T-helper 17 cell (primary cell): ENCODE measurements at regions not wholly inside any gene's neighbourhood (a gene's known extent, or its start where the extent isn't known, plus 50 kb on each side); places are given as distances from the start of the nearest gene placed in this dataset.

ENCODE experiments used
- ATAC-seq: fragments of 150-1000 bp; cut with Tn5 transposase; 2 replicates; pipeline ENCODE4 v1.10.0; 2021; ENCODE audit warnings: mild to moderate bottlenecking, moderate library complexity
- DNase-seq, 3 donors: peaks; one replicate each; pipeline versions ENCODE4 v3.0.0 to v3.0.0-alpha.2; 2020 to 2021
- H3K9me3 ChIP-seq: one replicate; pipeline ENCODE4 v1.7.0; 2013; ENCODE audit warnings: low read length, mild to moderate bottlenecking; ENCODE audit not compliant: control insufficient read depth, poor library complexity, severe bottlenecking
- H3K27ac Mint-ChIP-seq: one replicate; pipeline ENCODE4 v1.8.0; 2022; ENCODE audit warnings: mild to moderate bottlenecking, moderate library complexity, mixed read lengths
- H3K27me3 Mint-ChIP-seq: one replicate; pipeline ENCODE4 v1.8.0; 2022; ENCODE audit warnings: mixed read lengths
- H3K36me3 Mint-ChIP-seq: one replicate; pipeline ENCODE4 v1.8.0; 2022; ENCODE audit warnings: low read depth, mixed read lengths
- H3K4me1 Mint-ChIP-seq: one replicate; pipeline ENCODE4 v1.8.0; 2022; ENCODE audit warnings: mild to moderate bottlenecking, mixed read lengths
- H3K4me3 Mint-ChIP-seq: one replicate; pipeline ENCODE4 v1.8.0; 2022; ENCODE audit warnings: mild to moderate bottlenecking, moderate library complexity, mixed read lengths

DNA sequence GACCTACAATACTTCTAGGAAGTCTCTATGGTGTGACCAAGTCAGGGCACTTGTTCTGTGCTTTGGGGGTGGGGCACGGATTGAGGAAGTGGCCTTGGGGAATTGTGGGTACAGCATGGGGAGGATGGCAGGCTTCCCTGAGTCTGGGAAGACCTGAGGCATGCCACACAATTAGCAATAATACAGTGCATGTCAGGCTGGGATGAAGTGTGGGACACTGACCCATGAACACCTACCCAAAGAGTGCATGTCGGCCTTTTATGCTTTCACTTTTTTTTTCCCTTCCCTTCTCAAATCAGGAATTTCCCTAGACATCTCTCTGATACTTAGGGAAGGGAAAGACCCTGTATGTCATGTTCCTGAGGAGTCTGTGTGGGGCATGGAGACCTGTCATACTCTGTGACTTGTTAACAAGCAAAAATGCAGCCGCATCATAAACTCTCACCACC, 146.4 kb downstream of the PALM2AKAP2 start:
- Mint-ChIP-seq H3K4me1 (peaks cover 3% of the 10 kb centered on the region), H3K27me3 (peaks cover 4% of the 10 kb centered on the region), H3K27ac (no peak overlapping the region), H3K4me3 (no peak overlapping the region), H3K36me3 (peaks cover 1% of the 10 kb centered on the region)
- ATAC-seq (no peak), DNase-seq (no peak)
- no peaks in the 10 kb centered on the region for H3K9me3 ChIP-seq

DNA sequence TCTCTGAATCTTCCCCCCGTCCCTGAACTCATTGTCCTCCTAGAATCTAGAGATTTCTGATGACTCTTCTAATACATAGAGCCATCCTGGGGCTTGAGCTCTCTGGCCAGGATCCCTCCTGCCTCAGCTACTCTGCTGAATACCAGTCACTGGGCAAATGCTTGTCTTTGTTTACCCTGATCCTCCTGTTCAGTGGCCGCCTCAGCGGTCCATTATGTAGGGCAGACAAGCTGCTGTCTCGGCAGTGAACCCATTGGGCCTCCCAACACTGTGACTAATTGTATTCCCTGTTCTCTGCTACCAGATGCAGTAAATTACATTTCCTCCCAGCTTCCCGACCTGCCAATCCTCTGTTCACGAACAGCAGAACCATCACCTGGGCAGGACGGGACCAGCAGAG, 151.6 kb downstream of the PALM2AKAP2 start:
- H3K4me1 Mint-ChIP-seq = peaks cover 8% of the 10 kb centered on the region
- no peak overlapping the region for H3K4me3 Mint-ChIP-seq
- H3K9me3 ChIP-seq = no peaks in the 10 kb centered on the region
- no peak overlapping the region for H3K27ac Mint-ChIP-seq
- H3K27me3 Mint-ChIP-seq = no peaks in the 10 kb centered on the region
- no peak for DNase-seq
- no peaks in the 10 kb centered on the region for H3K36me3 Mint-ChIP-seq
- no peak for ATAC-seq

DNA sequence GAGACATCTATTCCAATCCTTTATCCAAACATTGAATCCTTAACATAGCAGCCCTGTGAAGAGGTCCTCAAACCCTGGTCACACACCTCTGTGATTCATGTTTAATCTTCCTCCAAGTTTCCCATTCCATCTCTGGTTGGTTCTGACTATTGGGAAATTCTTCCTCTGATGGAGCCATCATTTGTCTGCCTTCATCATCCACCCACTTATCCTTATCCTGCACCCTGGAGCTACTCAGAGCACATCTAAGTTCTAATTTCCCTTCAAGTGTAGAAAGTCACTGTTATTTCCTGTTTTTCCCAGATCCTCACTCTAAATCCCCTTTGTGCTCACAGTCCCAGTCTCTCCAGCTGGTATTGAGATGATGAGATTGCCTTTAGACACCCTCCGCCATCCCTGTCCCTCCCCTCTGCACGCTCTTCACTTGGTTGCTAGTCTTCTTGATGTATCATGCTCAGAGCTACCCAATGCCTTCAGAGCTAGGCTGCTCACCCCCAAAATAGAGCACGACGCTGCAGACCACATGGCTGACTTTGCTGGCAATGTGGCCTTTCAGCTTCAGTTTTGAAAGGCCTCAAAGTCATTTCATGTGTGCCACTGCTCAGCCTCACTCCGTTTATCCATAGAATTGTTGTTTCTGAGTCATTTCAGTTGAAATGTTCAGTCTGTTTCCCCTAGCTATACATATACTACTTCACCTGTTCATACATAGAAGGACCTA, 154.3 kb downstream of the PALM2AKAP2 start:
- Mint-ChIP-seq H3K36me3 (peaks cover 2% of the 10 kb centered on the region), H3K4me3 (no peak overlapping the region), H3K27ac (no peak overlapping the region), H3K4me1 (peaks cover 15% of the 10 kb centered on the region), H3K27me3 (no peaks in the 10 kb centered on the region)
- H3K9me3 ChIP-seq = no peaks in the 10 kb centered on the region
- DNase-seq (no peak), ATAC-seq (no peak)

DNA sequence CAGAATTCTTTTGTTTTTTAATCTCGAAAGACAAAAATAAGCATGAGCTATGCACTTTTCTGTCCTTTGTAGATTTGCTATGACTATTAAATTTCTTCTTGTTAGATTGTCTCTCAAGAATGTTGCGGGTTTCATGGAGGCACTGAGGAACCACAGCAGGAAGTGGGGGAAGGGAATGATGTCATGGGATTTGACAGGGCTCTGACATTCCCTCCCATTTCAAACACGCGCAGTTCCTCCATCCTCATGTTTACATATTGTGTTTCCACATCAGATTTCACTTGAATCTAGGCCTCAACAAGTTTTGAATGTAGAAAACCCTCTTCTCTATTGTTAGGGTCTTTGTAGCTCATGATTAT, 154.8 kb downstream of the PALM2AKAP2 start:
- Mint-ChIP-seq H3K4me3 (no peak overlapping the region), H3K27ac (no peak overlapping the region), H3K36me3 (peaks cover 2% of the 10 kb centered on the region), H3K27me3 (no peaks in the 10 kb centered on the region), H3K4me1 (peaks cover 15% of the 10 kb centered on the region)
- H3K9me3 ChIP-seq = no peaks in the 10 kb centered on the region
- ATAC-seq = no peak
- no peak for DNase-seq

DNA sequence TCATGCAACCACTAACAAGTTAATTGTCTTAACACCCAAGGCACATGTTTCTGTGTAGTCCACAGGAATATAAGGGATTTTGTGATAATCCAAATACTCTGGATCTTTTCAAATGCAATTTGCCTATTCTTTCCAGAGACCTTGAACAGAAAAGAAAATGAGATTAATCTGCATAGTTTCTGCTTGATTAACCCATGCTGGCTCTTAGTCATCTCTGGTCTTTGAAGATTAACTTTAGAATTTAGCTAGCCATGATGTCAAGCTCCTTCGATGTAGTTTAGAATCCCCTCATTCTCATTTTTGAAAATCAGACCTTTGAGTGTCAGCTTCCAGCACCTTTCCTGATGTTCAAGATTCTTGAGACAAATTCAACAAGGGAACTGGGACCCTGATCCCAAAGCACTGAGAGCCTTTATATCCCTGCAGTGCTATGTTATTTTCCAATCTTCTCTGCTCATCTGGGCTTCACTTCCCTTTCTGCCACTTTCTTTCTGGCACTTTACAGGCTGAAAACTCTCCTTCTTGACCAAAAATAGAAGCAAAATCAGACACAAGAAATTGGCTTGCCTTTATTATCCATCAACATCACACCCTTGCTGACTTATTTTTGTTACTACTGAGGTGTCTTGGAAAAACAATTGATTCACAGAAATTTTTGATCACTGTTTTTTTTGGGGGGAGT, 155.5 kb downstream of the PALM2AKAP2 start:
- H3K4me3 Mint-ChIP-seq = no peak overlapping the region
- no peak for DNase-seq
- H3K27ac Mint-ChIP-seq = no peak overlapping the region
- ATAC-seq = no peak
- peaks cover 15% of the 10 kb centered on the region for H3K4me1 Mint-ChIP-seq
- no peaks in the 10 kb centered on the region for H3K27me3 Mint-ChIP-seq
- peaks cover 2% of the 10 kb centered on the region for H3K36me3 Mint-ChIP-seq
- H3K9me3 ChIP-seq = no peaks in the 10 kb centered on the region

DNA sequence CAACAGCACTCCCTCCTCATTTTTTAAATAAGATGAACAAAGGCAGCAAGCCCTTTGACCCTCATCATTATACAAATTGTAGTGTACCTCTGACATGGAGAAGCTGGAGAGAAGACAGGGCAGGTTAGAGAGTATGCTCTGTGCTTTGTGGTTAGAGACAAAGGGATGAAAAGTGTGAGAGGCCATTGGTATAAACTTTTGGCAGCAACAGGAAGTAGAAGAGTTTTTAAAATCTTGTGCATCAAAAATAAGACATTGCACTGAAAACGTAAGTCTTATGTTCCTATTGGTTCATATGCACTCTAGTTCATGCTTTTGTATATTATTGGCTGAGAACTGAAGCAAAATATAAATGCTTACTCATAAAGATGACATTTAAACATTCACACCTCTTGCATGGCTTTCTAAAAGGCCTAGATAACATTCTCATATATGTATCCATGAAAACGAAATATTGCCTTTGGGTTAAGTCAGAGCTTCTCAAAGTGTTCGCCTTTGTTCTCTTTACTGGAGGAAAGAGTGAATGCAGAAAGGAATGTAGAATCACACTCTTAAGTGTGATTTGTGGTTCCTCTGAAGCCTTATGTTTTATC, 158.0 kb downstream of the PALM2AKAP2 start:
- DNase-seq = no peak
- ATAC-seq = no peak
- no peaks in the 10 kb centered on the region for H3K9me3 ChIP-seq
- no peak overlapping the region for H3K4me3 Mint-ChIP-seq
- H3K27ac Mint-ChIP-seq = no peak overlapping the region
- no peaks in the 10 kb centered on the region for H3K27me3 Mint-ChIP-seq
- peaks cover 15% of the 10 kb centered on the region for H3K4me1 Mint-ChIP-seq
- H3K36me3 Mint-ChIP-seq = peaks cover 2% of the 10 kb centered on the region

DNA sequence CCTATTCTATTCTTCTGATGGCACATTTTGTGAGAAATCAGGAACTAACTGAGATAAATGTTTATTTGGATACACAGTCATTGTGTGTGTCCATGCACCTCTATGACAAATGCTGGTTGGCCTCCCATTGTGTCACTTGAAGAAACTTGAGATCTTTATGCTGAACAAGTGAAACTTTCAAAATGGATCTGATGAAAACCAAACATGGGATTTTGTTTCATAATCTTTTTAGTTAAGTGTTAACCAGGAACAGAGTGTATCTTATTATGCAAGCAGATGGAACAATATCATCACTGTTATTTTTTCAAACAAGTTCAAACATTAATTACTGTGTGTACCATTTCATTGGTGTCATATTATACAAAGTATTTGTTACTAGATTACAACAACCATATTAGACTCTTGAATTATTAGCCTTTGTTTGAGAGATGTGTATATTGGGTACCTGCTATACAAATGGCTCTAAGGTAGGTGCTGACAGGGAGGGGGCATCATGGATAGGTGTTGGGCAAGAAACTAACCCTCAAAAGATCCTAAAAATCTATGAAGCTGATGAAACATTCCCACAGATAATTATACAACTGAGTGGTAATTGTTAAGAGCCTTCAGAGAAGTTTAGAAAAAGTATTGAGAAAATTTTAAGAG, 159.8 kb downstream of the PALM2AKAP2 start:
- H3K4me1 Mint-ChIP-seq = peaks cover 8% of the 10 kb centered on the region
- no peak overlapping the region for H3K4me3 Mint-ChIP-seq
- ATAC-seq (no peak), DNase-seq (no peak)
- no peaks in the 10 kb centered on the region for H3K9me3 ChIP-seq
- H3K27ac Mint-ChIP-seq = no peak overlapping the region
- peaks cover 2% of the 10 kb centered on the region for H3K36me3 Mint-ChIP-seq
- no peaks in the 10 kb centered on the region for H3K27me3 Mint-ChIP-seq

DNA sequence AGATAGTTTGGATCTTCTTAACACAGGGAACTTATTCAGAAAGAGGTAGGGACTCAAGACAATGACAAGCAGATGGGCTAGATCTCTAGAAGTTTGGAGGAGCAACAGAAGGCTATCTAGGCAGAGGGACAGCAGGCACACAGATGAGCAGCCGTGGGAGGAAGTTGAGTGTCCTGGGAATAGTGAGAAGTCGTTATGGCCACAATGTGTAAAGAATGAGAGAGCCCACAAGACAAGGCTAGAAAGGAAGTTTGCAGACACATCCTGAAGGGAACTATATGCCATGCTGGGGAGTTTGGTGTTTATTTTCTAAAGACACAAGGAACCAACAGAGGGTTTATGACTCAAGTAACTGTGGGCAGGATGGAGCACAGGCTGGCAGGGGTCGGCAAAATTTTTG, 160.6 kb downstream of the PALM2AKAP2 start:
- no peak for ATAC-seq
- Mint-ChIP-seq H3K27me3 (no peaks in the 10 kb centered on the region), H3K27ac (no peak overlapping the region), H3K4me3 (no peak overlapping the region), H3K36me3 (peaks cover 2% of the 10 kb centered on the region), H3K4me1 (peaks cover 7% of the 10 kb centered on the region)
- H3K9me3 ChIP-seq = no peaks in the 10 kb centered on the region
- DNase-seq = no peak

DNA sequence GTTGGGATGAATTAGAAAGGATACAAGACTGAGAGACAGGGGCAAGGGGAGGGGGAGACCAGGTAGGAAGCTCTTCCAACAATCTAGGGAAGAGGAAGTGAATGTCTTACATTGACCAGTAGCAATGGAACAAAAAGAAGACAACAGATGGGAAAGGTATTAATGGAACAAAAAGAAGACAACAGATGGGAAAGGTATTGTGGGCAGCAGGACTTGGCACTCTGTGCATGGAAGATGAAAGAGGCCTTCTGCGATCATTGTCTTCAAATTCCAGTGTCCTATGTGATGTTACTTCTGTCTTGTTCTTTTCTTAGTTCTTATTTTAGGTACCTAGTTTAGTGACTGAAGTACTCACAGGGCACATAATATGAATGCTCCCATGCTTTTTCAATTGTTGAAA, 161.8 kb downstream of the PALM2AKAP2 start:
- peaks cover 7% of the 10 kb centered on the region for H3K4me1 Mint-ChIP-seq
- H3K9me3 ChIP-seq = no peaks in the 10 kb centered on the region
- peaks cover 2% of the 10 kb centered on the region for H3K36me3 Mint-ChIP-seq
- DNase-seq (no peak), ATAC-seq (no peak)
- H3K4me3 Mint-ChIP-seq = no peak overlapping the region
- no peak overlapping the region for H3K27ac Mint-ChIP-seq
- H3K27me3 Mint-ChIP-seq = no peaks in the 10 kb centered on the region

DNA sequence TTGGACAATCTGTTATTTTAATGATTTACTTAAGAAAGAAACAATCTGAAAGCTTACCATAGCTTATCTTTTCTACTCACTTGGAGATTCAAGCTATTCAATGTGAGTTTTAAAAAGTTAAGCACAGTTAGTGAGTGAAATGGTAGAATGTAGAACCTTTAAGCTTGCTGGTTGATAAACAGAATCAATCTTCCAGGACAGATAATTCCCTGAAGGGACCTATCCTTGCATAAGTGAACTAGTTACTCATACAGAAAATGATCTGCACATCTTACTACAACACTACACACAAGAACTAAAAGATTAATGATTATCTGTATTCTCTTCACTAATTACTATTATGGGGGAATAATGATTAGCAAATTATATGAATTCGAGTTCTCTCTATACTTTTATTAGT, 165.6 kb downstream of the PALM2AKAP2 start:
- Mint-ChIP-seq H3K4me3 (no peak overlapping the region), H3K4me1 (no peaks in the 10 kb centered on the region)

DNA sequence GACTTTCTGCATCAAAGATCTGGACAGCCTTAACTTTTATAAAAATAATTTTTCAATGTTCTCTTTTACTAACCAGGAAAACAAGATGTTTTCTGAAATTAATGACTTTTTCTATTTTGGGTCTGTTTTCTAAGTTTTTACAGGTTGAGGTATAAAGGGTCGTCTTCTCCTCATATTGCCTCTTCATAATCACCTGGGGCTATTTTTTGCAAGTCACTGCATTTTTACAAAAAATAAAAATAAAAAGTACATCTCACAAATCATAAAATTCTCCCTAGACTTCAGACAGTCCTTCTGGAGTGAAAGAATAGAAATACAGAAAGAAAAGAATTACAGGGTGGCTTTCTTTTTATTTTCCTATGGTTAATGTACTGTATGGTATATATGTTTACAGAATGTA, 168.5 kb downstream of the PALM2AKAP2 start:
- Mint-ChIP-seq H3K36me3 (no peaks in the 10 kb centered on the region), H3K27me3 (no peaks in the 10 kb centered on the region), H3K27ac (no peak overlapping the region), H3K4me3 (no peak overlapping the region), H3K4me1 (peaks cover 14% of the 10 kb centered on the region)
- no peaks in the 10 kb centered on the region for H3K9me3 ChIP-seq
- ATAC-seq (no peak), DNase-seq (no peak)

More for the DNA sequence above, 165.6 kb downstream of the PALM2AKAP2 start:
- Mint-ChIP-seq H3K27ac (no peak overlapping the region), H3K27me3 (no peaks in the 10 kb centered on the region), H3K36me3 (no peaks in the 10 kb centered on the region)
- ATAC-seq (no peak), DNase-seq (no peak)
- no peaks in the 10 kb centered on the region for H3K9me3 ChIP-seq

DNA sequence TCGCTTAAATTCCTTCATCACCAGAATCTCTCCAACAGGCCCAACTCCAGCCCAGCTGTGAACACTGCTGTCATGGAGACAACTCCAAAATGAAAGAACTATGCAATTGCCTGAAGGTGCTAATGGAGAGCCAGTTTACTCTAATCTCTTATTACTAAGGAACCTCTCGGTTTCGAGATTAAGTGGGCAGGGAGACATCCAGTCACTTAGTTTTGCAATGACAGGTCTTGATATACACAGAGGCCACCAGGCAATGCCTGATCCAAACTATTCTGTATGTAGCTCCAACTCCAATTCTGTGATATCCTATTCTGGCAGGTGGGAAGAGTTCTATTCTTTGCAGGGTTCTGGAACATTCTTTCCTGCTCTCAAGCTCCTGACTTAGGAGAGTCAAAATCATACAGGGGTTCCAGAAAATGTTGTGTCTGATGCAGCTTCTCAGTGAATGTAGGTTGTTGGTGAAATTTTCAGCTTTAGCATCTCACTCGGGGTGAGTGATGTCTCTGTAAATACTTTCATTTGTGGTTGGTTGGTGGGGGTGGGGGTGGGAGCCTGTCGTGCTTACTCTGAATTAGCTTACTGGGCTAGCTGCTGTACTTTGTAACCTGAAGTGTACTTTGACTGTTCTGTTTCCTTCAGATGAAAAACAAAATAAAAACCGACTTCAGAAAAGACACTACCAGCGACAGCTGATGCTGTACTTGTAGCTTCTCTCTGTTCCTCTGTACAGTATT, 170.9 kb downstream of the PALM2AKAP2 start:
- Mint-ChIP-seq H3K27me3 (no peaks in the 10 kb centered on the region), H3K4me3 (peak overlapping the region; percentile 77), H3K27ac (peak overlapping the region; percentile 62), H3K4me1 (peaks cover 14% of the 10 kb centered on the region), H3K36me3 (no peaks in the 10 kb centered on the region)
- ATAC-seq (peak; percentile 32), DNase-seq (no peak)
- no peaks in the 10 kb centered on the region for H3K9me3 ChIP-seq

DNA sequence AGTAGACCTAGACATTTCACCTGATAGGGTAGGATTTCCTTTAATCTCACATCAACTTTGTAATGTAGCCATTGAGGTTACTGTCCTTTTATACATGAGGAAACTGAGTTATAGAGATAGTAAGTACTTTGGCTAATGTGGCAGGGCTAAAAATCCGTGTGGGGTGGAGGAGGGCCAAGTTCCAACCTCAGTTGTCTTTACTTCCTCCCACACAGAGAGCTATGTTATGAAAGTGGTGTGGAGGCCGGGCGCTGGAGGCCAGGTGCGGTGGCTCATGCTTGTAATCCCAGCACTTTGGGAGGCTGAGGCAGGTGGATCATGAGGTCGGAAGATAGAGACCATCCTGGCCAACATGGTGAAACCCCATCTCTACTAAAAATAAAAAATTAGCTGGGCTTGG, 173.3 kb downstream of the PALM2AKAP2 start:
- no peaks in the 10 kb centered on the region for H3K9me3 ChIP-seq
- DNase-seq (no peak), ATAC-seq (no peak)
- Mint-ChIP-seq H3K27ac (no peak overlapping the region), H3K4me1 (peaks cover 14% of the 10 kb centered on the region), H3K36me3 (no peaks in the 10 kb centered on the region), H3K4me3 (no peak overlapping the region), H3K27me3 (peaks cover 16% of the 10 kb centered on the region)
